Chondrocyte (in vitro differentiated cells): ENCODE measurements at regions not wholly inside any gene's neighbourhood (a gene's known extent, or its start where the extent isn't known, plus 50 kb on each side); places are given as distances from the start of the nearest gene placed in this dataset.

Source experiments
- DNase-seq: peaks from one replicate; pipeline ENCODE4 v3.0.0; 2021; ENCODE audit warnings: mixed read lengths, low spot score
- H3K27ac Mint-ChIP-seq: one replicate; pipeline ENCODE4 v1.8.0; 2021; ENCODE audit warnings: mild to moderate bottlenecking, moderate library complexity, mixed read lengths; ENCODE audit not compliant: unreplicated experiment
- H3K27me3 Mint-ChIP-seq: 2 replicates; pipeline ENCODE4 v1.8.0; 2021; ENCODE audit warnings: low read depth, mixed read lengths
- H3K36me3 Mint-ChIP-seq: 2 replicates; pipeline ENCODE4 v1.8.0; 2021; ENCODE audit warnings: low read depth, mixed read lengths
- H3K4me1 Mint-ChIP-seq: 2 replicates; pipeline ENCODE4 v1.8.0; 2021; ENCODE audit warnings: low read depth, mild to moderate bottlenecking, mixed read lengths
- H3K4me3 Mint-ChIP-seq: one replicate; pipeline ENCODE4 v1.8.0; 2021; ENCODE audit warnings: mild to moderate bottlenecking, moderate library complexity, mixed read lengths; ENCODE audit not compliant: unreplicated experiment
- H3K9me3 Mint-ChIP-seq: 2 replicates; pipeline ENCODE4 v1.8.0; 2021; ENCODE audit warnings: low read depth, mixed read lengths
- CTCF ChIP-seq: fragments of 200-600 bp; sonication (generic); IDR thresholded peaks from 2 replicates; pipeline ENCODE4 v1.5.0; 2021; ENCODE audit warnings: antibody characterized with exemption, mild to moderate bottlenecking, moderate library complexity

DNA sequence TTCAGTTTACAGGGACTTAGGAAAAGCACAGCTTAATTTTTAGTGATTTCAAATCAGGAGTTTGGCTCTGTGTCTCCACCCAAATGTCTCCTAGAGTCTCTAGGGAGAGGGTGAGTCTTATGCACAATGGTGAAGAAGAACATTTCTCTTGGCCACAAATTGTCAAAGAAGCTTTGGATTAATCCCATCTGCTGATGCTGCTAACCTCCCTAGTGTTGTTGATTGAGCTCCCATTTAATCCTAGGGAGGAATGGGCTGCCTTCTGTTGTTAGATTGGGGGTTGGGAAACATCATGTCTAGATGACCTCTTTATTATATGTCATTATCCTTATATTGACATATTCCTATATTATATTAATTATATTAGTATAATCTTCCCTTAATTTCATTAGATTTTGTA, 50.0 kb upstream of the PASD1 start:
- Mint-ChIP-seq H3K9me3 (peaks cover 9% of the 10 kb centered on the region), H3K27ac (no peak overlapping the region), H3K27me3 (no peaks in the 10 kb centered on the region), H3K4me1 (no peaks in the 10 kb centered on the region), H3K4me3 (no peak overlapping the region), H3K36me3 (no peaks in the 10 kb centered on the region)
- no peak for TF ChIP-seq CTCF
- DNase-seq: no peak
